ENCODE measurements at regions not wholly inside any gene's neighbourhood (a gene's known extent, or its start where the extent isn't known, plus 50 kb on each side); places are given as distances from the start of the nearest gene placed in this dataset.

DNA sequence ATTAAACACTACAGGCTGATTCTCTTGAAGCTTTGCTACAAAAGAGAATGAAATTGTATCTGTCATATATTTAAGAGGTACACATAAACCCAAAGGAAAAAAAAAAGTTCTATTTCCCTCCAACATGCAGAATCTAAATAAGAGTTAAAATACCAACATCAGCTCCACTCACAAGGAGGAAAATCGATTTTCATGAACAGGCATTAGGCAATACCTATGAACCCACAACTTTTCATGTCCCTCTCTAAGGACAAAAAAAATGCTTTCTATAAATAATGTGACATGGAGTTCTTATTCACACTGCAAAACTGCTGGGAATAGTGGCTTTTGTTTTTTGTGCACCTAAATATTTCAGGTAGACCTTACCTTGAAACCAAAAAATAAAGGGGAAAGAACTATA, 192.5 kb downstream of the KLF12 start:
- H3K9me3 Mint-ChIP-seq = no peaks in the 10 kb centered on the region
- H3K27me3 Mint-ChIP-seq = no peaks in the 10 kb centered on the region
- peaks cover 31% of the 10 kb centered on the region for H3K36me3 Mint-ChIP-seq
- no peak overlapping the region for H3K4me3 Mint-ChIP-seq
- H3K36me3 ChIP-seq (ENCODE audit: control insufficient read depth in 2 of 2, extremely low read depth in 1 of 2, insufficient read depth in 1 of 2, low read length in 1 of 2) = peaks cover 0 to 19% of the 10 kb centered on the region in 2 donors
- no peak overlapping the region for H3K27ac ChIP-seq (ENCODE audit: low read length)
- DNase-seq (no peak), ATAC-seq (replicated peaks in 1 of 4) (no peak)
- WGBS (ENCODE audit: insufficient coverage) = no CpG with 5 or more reads among the region's 1 CpG
- no peak overlapping the region for H3K4me3 ChIP-seq (ENCODE audit: control insufficient read depth in 1 of 2, extremely low read depth in 1 of 2, low read length in 1 of 2)
- H3K9me3 ChIP-seq = no peaks in the 10 kb centered on the region
- H3K27me3 ChIP-seq (replicated peaks in 1 of 2; ENCODE audit: control insufficient read depth in 2 of 2, extremely low read depth in 1 of 2, insufficient read depth in 2 of 2, low read length in 1 of 2) = no peaks in the 10 kb centered on the region
- no peak overlapping the region for H3K27ac Mint-ChIP-seq
- peaks cover 22 to 26% of the 10 kb centered on the region in 2 experiments for H3K4me1 ChIP-seq (ENCODE audit: control insufficient read depth in 1 of 2, extremely low read depth in 1 of 2, insufficient read depth in 2 of 2, low read length in 2 of 2)
- CTCF ChIA-PET = no interaction called here
- peaks cover 77 to 88% (median 78%) of the 10 kb centered on the region in 3 donors for H3K4me1 Mint-ChIP-seq
- POLR2A ChIA-PET = interaction anchor here in 1 of 2 donors (0.6 kb wide), 1 partner anchor 75 kb away, joined by 3 read pairs; no protein-coding TSS in a partner anchor

DNA sequence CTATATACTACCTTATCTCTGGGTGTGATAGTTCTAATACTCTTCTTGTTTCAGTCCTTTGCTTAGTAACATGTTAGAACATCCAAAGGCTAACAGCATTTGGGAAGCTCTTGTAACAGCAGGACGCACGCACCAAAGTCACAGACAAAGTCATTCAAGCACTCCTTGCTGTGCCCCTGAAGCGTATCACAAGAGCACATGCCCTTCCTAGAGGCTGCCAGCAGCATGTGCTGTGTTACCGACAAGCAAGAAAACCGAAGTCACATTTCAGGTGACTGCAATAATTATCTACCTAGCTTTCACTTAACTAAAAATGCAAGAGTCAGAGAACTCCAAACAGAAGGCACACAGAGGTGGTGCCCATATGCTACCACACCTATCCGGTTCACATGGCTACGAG, 194.1 kb downstream of the KLF12 start:
- Mint-ChIP-seq H3K27ac (peak overlapping the region; percentile 50 to 62), H3K36me3 (peaks cover 43% of the 10 kb centered on the region), H3K27me3 (no peaks in the 10 kb centered on the region), H3K4me1 (peaks cover 76 to 88% (median 78%) of the 10 kb centered on the region in 3 donors), H3K4me3 (peak overlapping the region in 1 of 3 donors; percentile 32), H3K9me3 (no peaks in the 10 kb centered on the region)
- ChIA-PET POLR2A (interaction anchor here in 1 of 2 donors (0.6 kb wide), 1 partner anchor 159 kb away, joined by 3 read pairs; no protein-coding TSS in a partner anchor), CTCF (interaction anchor here in 1 of 2 donors (0.6 kb wide), 1 partner anchor 1099 kb away, joined by 3 read pairs; no protein-coding TSS in a partner anchor)
- peaks cover 22 to 23% of the 10 kb centered on the region in 2 experiments for H3K4me1 ChIP-seq (ENCODE audit: control insufficient read depth in 1 of 2, extremely low read depth in 1 of 2, insufficient read depth in 2 of 2, low read length in 2 of 2)
- DNase-seq = peak in 2 of 35 experiments; percentile 4 to 13
- H3K27me3 ChIP-seq (replicated peaks in 1 of 2; ENCODE audit: control insufficient read depth in 2 of 2, extremely low read depth in 1 of 2, insufficient read depth in 2 of 2, low read length in 1 of 2) = no peaks in the 10 kb centered on the region
- WGBS (ENCODE audit: insufficient coverage) = 93% methylated on average over 5 of the region's 7 CpGs
- H3K27ac ChIP-seq (ENCODE audit: low read length) = no peak overlapping the region
- peak in 1 of 4 experiments; percentile 7 for ATAC-seq (replicated peaks in 1 of 4)
- H3K36me3 ChIP-seq (ENCODE audit: control insufficient read depth in 2 of 2, extremely low read depth in 1 of 2, insufficient read depth in 1 of 2, low read length in 1 of 2) = peaks cover 0 to 26% of the 10 kb centered on the region in 2 donors
- H3K4me3 ChIP-seq (ENCODE audit: control insufficient read depth in 1 of 2, extremely low read depth in 1 of 2, low read length in 1 of 2) = no peak overlapping the region
- no peaks in the 10 kb centered on the region for H3K9me3 ChIP-seq

DNA sequence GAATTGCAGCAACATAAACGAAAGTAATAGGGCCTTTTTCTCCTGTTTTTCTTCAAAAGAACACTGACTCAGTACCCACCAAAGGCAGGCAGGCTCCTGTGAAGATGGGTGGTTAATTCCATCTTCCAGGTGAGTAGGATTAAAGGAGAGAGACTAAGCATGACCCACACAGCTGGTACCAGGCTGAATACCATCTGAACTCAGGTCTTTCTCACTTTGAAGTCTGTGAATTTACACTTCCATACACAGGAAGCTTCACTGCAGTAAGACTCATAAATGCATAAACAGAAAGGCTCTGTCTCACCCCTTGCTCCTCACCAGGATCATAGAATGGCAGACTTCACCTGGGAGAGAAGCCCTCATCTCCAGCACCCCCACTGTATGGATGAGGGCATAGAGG, 194.6 kb downstream of the KLF12 start:
- Mint-ChIP-seq H3K27ac (peak overlapping the region; percentile 48 to 62), H3K4me1 (peaks cover 75 to 85% (median 76%) of the 10 kb centered on the region in 3 donors), H3K36me3 (peaks cover 43% of the 10 kb centered on the region), H3K4me3 (peak overlapping the region in 1 of 3 donors; percentile 32), H3K9me3 (no peaks in the 10 kb centered on the region), H3K27me3 (no peaks in the 10 kb centered on the region)
- no peaks in the 10 kb centered on the region for H3K9me3 ChIP-seq
- POLR2A ChIA-PET = interaction anchor here in 1 of 2 donors (0.6 kb wide), 2 partner anchors 20 to 160 kb away, joined by 3 read pairs; no protein-coding TSS in a partner anchor
- H3K36me3 ChIP-seq (ENCODE audit: control insufficient read depth in 2 of 2, extremely low read depth in 1 of 2, insufficient read depth in 1 of 2, low read length in 1 of 2) = peaks cover 0 to 26% of the 10 kb centered on the region in 2 donors
- H3K27me3 ChIP-seq (replicated peaks in 1 of 2; ENCODE audit: control insufficient read depth in 2 of 2, extremely low read depth in 1 of 2, insufficient read depth in 2 of 2, low read length in 1 of 2) = no peaks in the 10 kb centered on the region
- H3K4me3 ChIP-seq (ENCODE audit: control insufficient read depth in 1 of 2, extremely low read depth in 1 of 2, low read length in 1 of 2) = no peak overlapping the region
- peak in 3 of 4 experiments; percentile 44 to 60 (median 56) for ATAC-seq (replicated peaks in 1 of 4)
- peaks cover 22 to 26% of the 10 kb centered on the region in 2 experiments for H3K4me1 ChIP-seq (ENCODE audit: control insufficient read depth in 1 of 2, extremely low read depth in 1 of 2, insufficient read depth in 2 of 2, low read length in 2 of 2)
- H3K27ac ChIP-seq (ENCODE audit: low read length) = no peak overlapping the region
- WGBS (ENCODE audit: insufficient coverage) = no CpG with 5 or more reads among the region's 1 CpG
- CTCF ChIA-PET = interaction anchor here in 1 of 2 donors (0.6 kb wide), 1 partner anchor 1099 kb away, joined by 3 read pairs; no protein-coding TSS in a partner anchor
- DNase-seq = peak in 1 of 35 experiments; percentile 21

DNA sequence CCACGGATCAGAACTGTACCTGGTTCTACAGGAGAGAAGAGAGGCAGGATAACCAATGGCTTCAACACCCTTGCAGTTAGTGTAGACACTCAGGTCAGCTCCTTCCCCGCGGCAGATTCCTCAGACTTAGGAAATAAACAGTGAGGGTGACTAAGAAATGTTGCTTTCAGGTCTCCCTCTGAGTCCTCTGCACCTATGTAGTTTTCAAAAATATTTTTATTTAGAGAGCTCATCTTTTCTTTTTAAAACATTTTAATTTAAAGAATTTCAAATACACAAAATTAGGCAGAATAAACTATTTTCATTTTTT, 195.2 kb downstream of the KLF12 start:
- Histone ChIP-seq H3K27me3 (replicated peaks in 1 of 2; ENCODE audit: control insufficient read depth in 2 of 2, extremely low read depth in 1 of 2, insufficient read depth in 2 of 2, low read length in 1 of 2) (no peaks in the 10 kb centered on the region), H3K9me3 (no peaks in the 10 kb centered on the region), H3K4me1 (ENCODE audit: control insufficient read depth in 1 of 2, extremely low read depth in 1 of 2, insufficient read depth in 2 of 2, low read length in 2 of 2) (peaks cover 21 to 26% of the 10 kb centered on the region in 2 experiments), H3K36me3 (ENCODE audit: control insufficient read depth in 2 of 2, extremely low read depth in 1 of 2, insufficient read depth in 1 of 2, low read length in 1 of 2) (peaks cover 0 to 26% of the 10 kb centered on the region in 2 donors), H3K27ac (ENCODE audit: low read length) (no peak overlapping the region), H3K4me3 (ENCODE audit: control insufficient read depth in 1 of 2, extremely low read depth in 1 of 2, low read length in 1 of 2) (no peak overlapping the region)
- no peak overlapping the region for H3K27ac Mint-ChIP-seq
- no peaks in the 10 kb centered on the region for H3K27me3 Mint-ChIP-seq
- H3K4me1 Mint-ChIP-seq = peaks cover 76 to 86% (median 76%) of the 10 kb centered on the region in 3 donors
- no CpG with 5 or more reads among the region's 3 CpGs for WGBS (ENCODE audit: insufficient coverage)
- no peak overlapping the region for H3K4me3 Mint-ChIP-seq
- DNase-seq = no peak
- ChIA-PET POLR2A (interaction anchor here in 1 of 2 donors (0.6 kb wide), 1 partner anchor 19 kb away, joined by 3 read pairs; no protein-coding TSS in a partner anchor), CTCF (no interaction called here)
- ATAC-seq (replicated peaks in 1 of 4) = no peak
- H3K9me3 Mint-ChIP-seq = no peaks in the 10 kb centered on the region
- H3K36me3 Mint-ChIP-seq = peaks cover 43% of the 10 kb centered on the region

DNA sequence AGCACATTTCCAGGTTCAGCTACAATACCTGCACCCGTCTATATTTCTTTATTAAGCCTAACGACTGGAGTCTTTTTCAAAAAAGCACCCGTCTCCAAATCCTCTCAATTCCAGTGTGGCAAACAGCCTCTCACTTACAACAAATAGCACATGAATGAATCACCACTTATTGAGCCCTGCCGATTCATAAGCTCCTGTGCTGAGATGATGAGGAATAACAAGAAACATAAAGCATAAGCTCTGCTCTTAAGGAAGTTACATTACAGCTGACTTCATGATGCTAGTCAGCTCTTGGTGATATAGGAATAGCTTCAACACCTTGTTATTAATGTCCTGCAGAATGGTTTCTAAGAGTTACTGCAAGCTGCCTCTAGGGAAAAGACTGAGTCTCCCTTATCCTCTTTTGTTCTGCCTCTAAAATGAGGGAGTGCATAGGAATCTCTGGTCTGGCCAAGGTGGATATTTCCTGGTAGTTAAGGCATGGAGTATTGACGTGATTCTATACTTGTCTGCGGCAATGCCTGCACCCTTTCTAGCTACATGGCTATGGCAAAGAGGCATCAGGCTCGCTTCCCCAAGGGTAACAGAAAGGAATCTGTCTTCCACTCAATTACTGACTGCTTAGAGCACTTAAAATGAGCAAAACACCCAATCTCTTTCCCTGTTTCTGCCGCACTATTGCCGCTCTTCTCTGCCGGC, 195.7 kb downstream of the KLF12 start:
- ATAC-seq (replicated peaks in 1 of 4) (no peak), DNase-seq (no peak)
- no peaks in the 10 kb centered on the region for H3K9me3 Mint-ChIP-seq
- Histone ChIP-seq H3K36me3 (ENCODE audit: control insufficient read depth in 2 of 2, extremely low read depth in 1 of 2, insufficient read depth in 1 of 2, low read length in 1 of 2) (peaks cover 0 to 26% of the 10 kb centered on the region in 2 donors), H3K27ac (ENCODE audit: low read length) (no peak overlapping the region), H3K9me3 (no peaks in the 10 kb centered on the region), H3K27me3 (replicated peaks in 1 of 2; ENCODE audit: control insufficient read depth in 2 of 2, extremely low read depth in 1 of 2, insufficient read depth in 2 of 2, low read length in 1 of 2) (no peaks in the 10 kb centered on the region), H3K4me1 (ENCODE audit: control insufficient read depth in 1 of 2, extremely low read depth in 1 of 2, insufficient read depth in 2 of 2, low read length in 2 of 2) (peaks cover 18 to 22% of the 10 kb centered on the region in 2 experiments), H3K4me3 (ENCODE audit: control insufficient read depth in 1 of 2, extremely low read depth in 1 of 2, low read length in 1 of 2) (no peak overlapping the region)
- POLR2A ChIA-PET = interaction anchor here in 1 of 2 donors (0.5 kb wide), 1 partner anchor 192 kb away, joined by 4 read pairs; no protein-coding TSS in a partner anchor
- H3K36me3 Mint-ChIP-seq = peaks cover 42% of the 10 kb centered on the region
- H3K27me3 Mint-ChIP-seq = no peaks in the 10 kb centered on the region
- CTCF ChIA-PET = no interaction called here
- H3K4me1 Mint-ChIP-seq = peaks cover 76 to 86% (median 76%) of the 10 kb centered on the region in 3 donors
- no peak overlapping the region for H3K27ac Mint-ChIP-seq
- H3K4me3 Mint-ChIP-seq = no peak overlapping the region
- WGBS (ENCODE audit: insufficient coverage) = 84% methylated on average over 3 of the region's 10 CpGs

DNA sequence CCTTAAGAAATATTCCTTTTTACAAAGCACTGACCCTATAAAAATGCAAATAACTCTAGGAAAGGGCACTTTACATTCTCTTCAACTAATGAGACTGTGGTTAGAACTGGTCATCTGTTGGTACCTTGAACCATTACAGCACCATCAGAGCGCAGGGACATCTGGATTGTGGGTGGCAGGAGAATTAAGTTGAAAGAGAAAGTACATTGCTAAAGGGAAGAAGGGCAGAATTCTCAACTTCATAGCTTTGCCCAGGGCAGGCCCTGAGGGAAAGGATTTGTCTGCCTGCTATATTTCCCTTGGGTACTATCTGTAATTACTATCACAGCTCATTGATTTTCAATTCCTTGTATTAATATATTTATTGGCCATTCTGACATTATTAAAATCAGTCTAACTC, 196.8 kb downstream of the KLF12 start:
- POLR2A ChIA-PET = no interaction called here
- CTCF ChIA-PET = no interaction called here
- Histone ChIP-seq H3K27ac (ENCODE audit: low read length) (no peak overlapping the region), H3K4me3 (ENCODE audit: control insufficient read depth in 1 of 2, extremely low read depth in 1 of 2, low read length in 1 of 2) (no peak overlapping the region), H3K27me3 (replicated peaks in 1 of 2; ENCODE audit: control insufficient read depth in 2 of 2, extremely low read depth in 1 of 2, insufficient read depth in 2 of 2, low read length in 1 of 2) (no peaks in the 10 kb centered on the region), H3K4me1 (ENCODE audit: control insufficient read depth in 1 of 2, extremely low read depth in 1 of 2, insufficient read depth in 2 of 2, low read length in 2 of 2) (peaks cover 12 to 22% of the 10 kb centered on the region in 2 experiments), H3K9me3 (no peaks in the 10 kb centered on the region), H3K36me3 (ENCODE audit: control insufficient read depth in 2 of 2, extremely low read depth in 1 of 2, insufficient read depth in 1 of 2, low read length in 1 of 2) (peaks cover 0 to 22% of the 10 kb centered on the region in 2 donors)
- Mint-ChIP-seq H3K27ac (no peak overlapping the region), H3K4me3 (no peak overlapping the region), H3K9me3 (no peaks in the 10 kb centered on the region), H3K36me3 (peaks cover 38% of the 10 kb centered on the region), H3K27me3 (no peaks in the 10 kb centered on the region), H3K4me1 (peaks cover 70 to 84% (median 73%) of the 10 kb centered on the region in 3 donors)
- WGBS (ENCODE audit: insufficient coverage) = no CpG with 5 or more reads among the region's 1 CpG
- no peak for ATAC-seq (replicated peaks in 1 of 4)
- DNase-seq = no peak

All from T-cell (primary cell).